NT2/D1 (cell line): ENCODE measurements at regions not wholly inside any gene's neighbourhood (a gene's known extent, or its start where the extent isn't known, plus 50 kb on each side); places are given as distances from the start of the nearest gene placed in this dataset.
A peak's percentile ranks its signal among the peaks of the same experiment; 100 is the strongest.
"Not testable (repeated sequence)": the region's sequence is repeated elsewhere in the genome, so short reads cannot be mapped to it uniquely, and the experiment has no call there.

ENCODE experiments used
- DNase-seq: peaks from one replicate; pipeline ENCODE4 v3.0.0-alpha.2; 2011; ENCODE audit warnings: low read depth, low spot score
- H3K27me3 ChIP-seq: 2 replicates; pipeline ENCODE4 v1.6.0; 2011; ENCODE audit warnings: mild to moderate bottlenecking; ENCODE audit not compliant: insufficient read length, insufficient read depth
- H3K36me3 ChIP-seq: 2 replicates; pipeline ENCODE4 v1.6.1; 2011; ENCODE audit warnings: mild to moderate bottlenecking, low read length, mixed read lengths; ENCODE audit not compliant: insufficient read depth, insufficient read length
- H3K4me1 ChIP-seq: 2 replicates; pipeline ENCODE4 v1.5.1; 2011; ENCODE audit not compliant: insufficient read depth, insufficient read length
- H3K4me3 ChIP-seq: 2 replicates; pipeline ENCODE4 v1.5.1; 2011; ENCODE audit warnings: low read depth; ENCODE audit not compliant: insufficient read length
- H3K9ac ChIP-seq: 2 replicates; pipeline ENCODE4 v1.6.0; 2011; ENCODE audit warnings: low read depth; ENCODE audit not compliant: insufficient read length
- H3K9me3 ChIP-seq: 2 replicates; pipeline ENCODE4 v1.5.1; 2011; ENCODE audit warnings: mild to moderate bottlenecking, low read length; ENCODE audit not compliant: insufficient read depth
- SUZ12 ChIP-seq: IDR thresholded peaks from 2 replicates; pipeline ENCODE4 v1.6.1; 2011; ENCODE audit not compliant: insufficient read length, insufficient read depth; ENCODE audit errors: extremely low read depth
- YY1 ChIP-seq: IDR thresholded peaks from 2 replicates; pipeline ENCODE4 v1.6.1; 2011; ENCODE audit not compliant: insufficient read length, insufficient read depth
- ZNF274 ChIP-seq: IDR thresholded peaks from 2 replicates; pipeline ENCODE4 v1.6.1; 2011; ENCODE audit warnings: mild to moderate bottlenecking, low read depth, low read length

GRCh38 chrX:73916489-73916888, 64.0 kb upstream of the XIST start:
- Histone ChIP-seq H3K27me3 (no peaks in the 10 kb centered on the region), H3K9ac (no peak overlapping the region), H3K36me3 (no peaks in the 10 kb centered on the region), H3K4me1 (no peaks in the 10 kb centered on the region), H3K4me3 (no peak overlapping the region), H3K9me3 (no peaks in the 10 kb centered on the region)
- TF ChIP-seq ZNF274, result no peak
- no peak for TF ChIP-seq YY1
- TF ChIP-seq SUZ12, result no peak
- peak; percentile 50 for DNase-seq

GRCh38 chrX:73914792-73915191, 62.3 kb upstream of the XIST start:
- not testable (repeated sequence) for H3K9me3 ChIP-seq, H3K4me1 ChIP-seq, H3K4me3 ChIP-seq, DNase-seq, H3K9ac ChIP-seq, H3K36me3 ChIP-seq, H3K27me3 ChIP-seq

- TF ChIP-seq ZNF274, result no peak
- no peak for TF ChIP-seq YY1
- no peak for TF ChIP-seq SUZ12
- H3K9me3 ChIP-seq, result no peaks in the 10 kb centered on the region
- DNase-seq, result no peak
- no peak overlapping the region for H3K9ac ChIP-seq
- no peaks in the 10 kb centered on the region for H3K4me1 ChIP-seq
- H3K4me3 ChIP-seq, result no peak overlapping the region
- H3K27me3 ChIP-seq, result no peaks in the 10 kb centered on the region
- no peaks in the 10 kb centered on the region for H3K36me3 ChIP-seq
Measured at GRCh38 chrX:73913580-73913979, 61.1 kb upstream of the XIST start.

GRCh38 chrX:73911946-73912345, 59.4 kb upstream of the XIST start:
- not testable (repeated sequence) for H3K9me3 ChIP-seq, DNase-seq, H3K36me3 ChIP-seq, H3K4me1 ChIP-seq, H3K4me3 ChIP-seq, H3K27me3 ChIP-seq, H3K9ac ChIP-seq

GRCh38 chrX:73905749-73906374, 53.3 kb upstream of the XIST start:
- peaks cover 27% of the 10 kb centered on the region for H3K9me3 ChIP-seq
- DNase-seq, H3K27me3 ChIP-seq, H3K4me3 ChIP-seq, H3K9ac ChIP-seq, H3K4me1 ChIP-seq, H3K36me3 ChIP-seq: not testable (repeated sequence)

- Histone ChIP-seq H3K9ac (no peak overlapping the region), H3K9me3 (peaks cover 27% of the 10 kb centered on the region), H3K4me1 (no peaks in the 10 kb centered on the region), H3K4me3 (no peak overlapping the region), H3K36me3 (no peaks in the 10 kb centered on the region), H3K27me3 (no peaks in the 10 kb centered on the region)
- no peak for DNase-seq
- no peak for TF ChIP-seq SUZ12
- TF ChIP-seq YY1, result no peak
- no peak for TF ChIP-seq ZNF274
Measured at GRCh38 chrX:73903941-73904340, 51.4 kb upstream of the XIST start.
